ENCODE measurements at regions not wholly inside any gene's neighbourhood (a gene's known extent, or its start where the extent isn't known, plus 50 kb on each side); places are given as distances from the start of the nearest gene placed in this dataset.

DNA sequence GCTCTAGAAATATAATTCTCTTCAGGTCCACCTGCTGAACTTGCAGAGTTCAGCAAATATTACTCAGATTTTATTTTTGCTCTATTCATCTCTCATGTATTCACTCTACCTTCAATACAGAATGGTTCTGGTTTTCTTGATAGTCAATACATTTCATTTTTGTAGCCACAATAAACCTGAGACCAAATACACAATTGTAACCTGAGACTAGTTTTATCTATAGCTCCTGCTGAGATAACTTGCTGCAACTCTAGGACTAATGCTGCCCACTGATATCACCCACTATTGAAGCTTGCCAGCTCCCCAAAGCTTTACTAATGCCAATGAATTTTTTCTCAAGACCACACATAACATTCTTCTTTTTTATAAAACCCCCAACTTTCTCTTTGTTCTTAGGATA is 229.3 kb downstream of the NSUN3 start:
- H3K27ac Mint-ChIP-seq, result no peak overlapping the region
- no peak for TF ChIP-seq CTCF (IDR thresholded peaks at IDR 0.05; ENCODE audit: unreplicated experiment in 3 of 3)
- no peaks in the 10 kb centered on the region for H3K36me3 Mint-ChIP-seq (ENCODE audit: low read depth)
- peaks cover 4% of the 10 kb centered on the region for H3K9me3 Mint-ChIP-seq
- H3K4me3 Mint-ChIP-seq, result no peak overlapping the region
- no peaks in the 10 kb centered on the region for H3K4me1 Mint-ChIP-seq
- H3K27me3 Mint-ChIP-seq (ENCODE audit: low read depth), result no peaks in the 10 kb centered on the region

DNA sequence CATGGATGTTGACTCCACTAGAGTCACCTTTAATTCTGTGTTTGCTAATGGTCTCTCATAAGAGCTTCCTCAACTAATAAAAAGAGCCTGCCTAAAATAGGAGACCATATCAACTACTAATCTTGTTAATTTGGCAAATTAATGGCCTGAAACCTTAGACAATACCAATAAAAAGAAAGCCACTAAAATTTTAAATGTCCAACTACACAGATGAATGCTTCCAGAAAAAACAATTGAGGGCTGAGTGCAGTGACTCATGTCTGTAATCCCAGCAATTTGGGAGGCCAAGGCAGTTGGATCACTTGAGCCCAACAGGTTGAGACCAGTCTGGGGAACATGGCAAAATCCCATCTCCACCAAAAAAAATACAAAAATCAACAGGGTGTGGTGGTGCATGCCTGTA is 230.9 kb downstream of the NSUN3 start:
- Mint-ChIP-seq H3K27ac (no peak overlapping the region), H3K4me1 (no peaks in the 10 kb centered on the region), H3K9me3 (peaks cover 4% of the 10 kb centered on the region), H3K36me3 (ENCODE audit: low read depth) (no peaks in the 10 kb centered on the region), H3K27me3 (ENCODE audit: low read depth) (no peaks in the 10 kb centered on the region), H3K4me3 (no peak overlapping the region)
- no peak for TF ChIP-seq CTCF (IDR thresholded peaks at IDR 0.05; ENCODE audit: unreplicated experiment in 3 of 3)

DNA sequence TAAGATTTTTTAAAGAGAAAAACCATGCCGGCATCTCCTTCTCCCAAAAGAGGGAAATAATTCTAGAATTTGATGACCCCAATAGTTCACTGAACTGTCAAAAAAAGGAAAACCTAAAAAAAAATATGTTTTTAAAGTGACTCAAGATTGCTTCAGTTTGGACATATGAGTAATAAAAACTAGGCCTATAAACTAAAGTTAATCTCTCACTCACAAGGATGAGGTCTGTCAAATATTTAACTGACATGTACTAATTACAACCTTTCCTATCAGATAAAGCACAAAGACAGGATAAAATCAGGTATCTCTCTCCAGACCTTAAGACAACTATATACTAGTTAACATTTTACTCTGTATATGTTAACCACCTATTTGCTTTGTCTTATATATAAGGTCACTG is 231.9 kb downstream of the NSUN3 start:
- H3K4me3 Mint-ChIP-seq, result no peak overlapping the region
- no peak for TF ChIP-seq CTCF (IDR thresholded peaks at IDR 0.05; ENCODE audit: unreplicated experiment in 3 of 3)

GRCh38 chr3:94299716-94300115 is 236.9 kb downstream of the NSUN3 start:
- H3K27ac Mint-ChIP-seq, result no peak overlapping the region
- H3K4me1 Mint-ChIP-seq, result peaks cover 13% of the 10 kb centered on the region
- H3K27me3 Mint-ChIP-seq (ENCODE audit: low read depth), result peaks cover 3% of the 10 kb centered on the region
- no peaks in the 10 kb centered on the region for H3K36me3 Mint-ChIP-seq (ENCODE audit: low read depth)
- H3K9me3 Mint-ChIP-seq, result no peaks in the 10 kb centered on the region
- no peak for TF ChIP-seq CTCF (IDR thresholded peaks at IDR 0.05; ENCODE audit: unreplicated experiment in 3 of 3)
- no peak overlapping the region for H3K4me3 Mint-ChIP-seq

More for the DNA sequence above, 231.9 kb downstream of the NSUN3 start:
- no peaks in the 10 kb centered on the region for H3K4me1 Mint-ChIP-seq
- peaks cover 4% of the 10 kb centered on the region for H3K9me3 Mint-ChIP-seq
- no peaks in the 10 kb centered on the region for H3K27me3 Mint-ChIP-seq (ENCODE audit: low read depth)
- no peak overlapping the region for H3K27ac Mint-ChIP-seq
- H3K36me3 Mint-ChIP-seq (ENCODE audit: low read depth), result no peaks in the 10 kb centered on the region

DNA sequence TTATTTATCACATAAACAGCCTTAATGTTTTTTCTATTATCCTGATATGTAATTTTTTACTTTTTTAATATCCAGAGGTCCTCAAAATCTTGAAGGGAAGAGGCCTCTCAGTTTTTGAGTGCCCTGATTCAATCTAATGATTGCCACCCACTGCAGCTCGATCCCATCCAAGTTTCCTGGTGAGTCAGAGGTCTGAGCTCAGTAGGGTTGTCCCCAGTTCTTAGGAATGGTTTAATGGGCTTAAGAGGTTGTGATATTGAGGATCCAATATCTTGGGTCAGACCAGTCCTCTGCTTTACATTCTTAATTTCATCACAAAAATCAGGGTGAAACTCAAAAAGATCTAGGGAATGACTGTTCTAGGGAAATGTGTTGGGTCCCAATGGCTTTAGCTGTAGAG is 238.5 kb downstream of the NSUN3 start:
- peaks cover 28% of the 10 kb centered on the region for H3K4me1 Mint-ChIP-seq
- no peaks in the 10 kb centered on the region for H3K9me3 Mint-ChIP-seq
- no peak overlapping the region for H3K27ac Mint-ChIP-seq
- TF ChIP-seq CTCF (IDR thresholded peaks at IDR 0.05; ENCODE audit: unreplicated experiment in 3 of 3), result no peak
- H3K4me3 Mint-ChIP-seq, result no peak overlapping the region
- no peaks in the 10 kb centered on the region for H3K36me3 Mint-ChIP-seq (ENCODE audit: low read depth)
- peaks cover 3% of the 10 kb centered on the region for H3K27me3 Mint-ChIP-seq (ENCODE audit: low read depth)

GRCh38 chr3:94303266-94303665 is 240.4 kb downstream of the NSUN3 start:
- no peak for TF ChIP-seq CTCF (IDR thresholded peaks at IDR 0.05; ENCODE audit: unreplicated experiment in 3 of 3)

More at GRCh38 chr3:94303266-94303665, 240.4 kb downstream of the NSUN3 start:
- peaks cover 3% of the 10 kb centered on the region for H3K27me3 Mint-ChIP-seq (ENCODE audit: low read depth)
- peaks cover 30% of the 10 kb centered on the region for H3K4me1 Mint-ChIP-seq
- H3K9me3 Mint-ChIP-seq, result no peaks in the 10 kb centered on the region
- H3K36me3 Mint-ChIP-seq (ENCODE audit: low read depth), result no peaks in the 10 kb centered on the region
- no peak overlapping the region for H3K4me3 Mint-ChIP-seq
- peak overlapping the region in 1 of 3 experiments; percentile 51 for H3K27ac Mint-ChIP-seq
